NAMALWA (cell line): ENCODE measurements at regions not wholly inside any gene's neighbourhood (a gene's known extent, or its start where the extent isn't known, plus 50 kb on each side); places are given as distances from the start of the nearest gene placed in this dataset.

ENCODE experiments used
- DNase-seq: peaks from one replicate; pipeline ENCODE4 v3.0.0-alpha.2; 2015; ENCODE audit warnings: low spot score

GRCh38 chr6:43982084-43982625 lies 145.1 kb downstream of the MRPL14 start:
- no peak for DNase-seq

GRCh38 chr6:43981363-43981990 lies 145.8 kb downstream of the MRPL14 start:
- DNase-seq, result no peak

- DNase-seq, result no peak
Observed at GRCh38 chr6:43980004-43980795, 147.1 kb downstream of the MRPL14 start.

GRCh38 chr6:43979525-43979924 lies 147.7 kb downstream of the MRPL14 start:
- no peak for DNase-seq

GRCh38 chr6:43978473-43979346 lies 148.5 kb downstream of the MRPL14 start:
- no peak for DNase-seq

- no peak for DNase-seq
Observed at GRCh38 chr6:43977404-43978111, 149.7 kb downstream of the MRPL14 start.

GRCh38 chr6:43976706-43977403 lies 150.4 kb downstream of the MRPL14 start:
- DNase-seq, result no peak

GRCh38 chr6:43974643-43975230 lies 152.5 kb downstream of the MRPL14 start:
- no peak for DNase-seq

GRCh38 chr6:43973357-43973756 lies 153.9 kb downstream of the MRPL14 start:
- DNase-seq, result no peak

GRCh38 chr6:43972913-43973300 lies 154.3 kb downstream of the MRPL14 start:
- DNase-seq, result no peak

GRCh38 chr6:43972179-43972912 lies 154.9 kb downstream of the MRPL14 start:
- no peak for DNase-seq

GRCh38 chr6:43971776-43972126 lies 155.5 kb downstream of the MRPL14 start:
- DNase-seq, result no peak

- DNase-seq, result no peak
Observed at GRCh38 chr6:43970913-43971775, 156.1 kb downstream of the MRPL14 start.

GRCh38 chr6:43970068-43970912 lies 157.0 kb downstream of the MRPL14 start:
- DNase-seq, result no peak

GRCh38 chr6:43969158-43969981 lies 157.9 kb downstream of the MRPL14 start:
- no peak for DNase-seq

GRCh38 chr6:43968110-43968965 lies 158.9 kb downstream of the MRPL14 start:
- no peak for DNase-seq
